SK-N-SH treated with all-trans-retinoic acid at 6 μM for 48 hours (cell line): ENCODE measurements at regions not wholly inside any gene's neighbourhood (a gene's known extent, or its start where the extent isn't known, plus 50 kb on each side); places are given as distances from the start of the nearest gene placed in this dataset.

Experiments used
- ATAC-seq: fragments of 200-7000 bp; cut with Tn5 transposase; 3 replicates; pipeline ENCODE4 v1.9.1; 2020; ENCODE audit warnings: mild to moderate bottlenecking, moderate library complexity
- ARNTL ChIP-seq: fragments of 450-650 bp; formaldehyde crosslinking; IDR thresholded peaks from 2 replicates; pipeline ENCODE4 v1.5.0; 2020; ENCODE audit warnings: low read depth, mild to moderate bottlenecking, moderate library complexity, borderline replicate concordance
- CREB5 ChIP-seq: fragments of 250-450 bp; sonication (Bioruptor Pico); IDR thresholded peaks from 2 replicates; pipeline ENCODE4 v1.5.1; 2020; ENCODE audit warnings: low read depth, mild to moderate bottlenecking, moderate library complexity
- CSRNP3 ChIP-seq: fragments of 250-450 bp; sonication (Bioruptor Pico); IDR thresholded peaks from 2 replicates; pipeline ENCODE4 v1.5.1; 2021; ENCODE audit warnings: mild to moderate bottlenecking, moderate library complexity
- ESRRG ChIP-seq: fragments of 250-450 bp; sonication (Bioruptor Pico); IDR thresholded peaks from 2 replicates; pipeline ENCODE4 v1.6.1; 2021; ENCODE audit warnings: mild to moderate bottlenecking
- ISL1 ChIP-seq: fragments of 250-450 bp; sonication (Bioruptor Pico); IDR thresholded peaks from 2 replicates; pipeline ENCODE4 v2.1.2; 2022; ENCODE audit warnings: mild to moderate bottlenecking, moderate library complexity
- OSR1 ChIP-seq: fragments of 250-450 bp; sonication (Bioruptor Pico); IDR thresholded peaks from 2 replicates; pipeline ENCODE4 v1.8.0; 2022; ENCODE audit warnings: moderate library complexity, mild to moderate bottlenecking, inconsistent platforms
- PATZ1 ChIP-seq: fragments of 250-450 bp; sonication (Bioruptor Pico); IDR thresholded peaks from 2 replicates; pipeline ENCODE4 v1.8.0; 2020; ENCODE audit warnings: mild to moderate bottlenecking, moderate library complexity, borderline replicate concordance
- POU6F1 ChIP-seq: fragments of 250-450 bp; sonication (Bioruptor Pico); IDR thresholded peaks from 2 replicates; pipeline ENCODE4 v1.8.0; 2021; ENCODE audit warnings: low read depth, mild to moderate bottlenecking, moderate library complexity, borderline replicate concordance
- PPARA ChIP-seq: fragments of 250-450 bp; sonication (Bioruptor Pico); IDR thresholded peaks from 2 replicates; pipeline ENCODE4 v1.5.0; 2020; ENCODE audit warnings: mild to moderate bottlenecking, borderline replicate concordance
- RARB ChIP-seq: fragments of 250-450 bp; sonication (Bioruptor Pico); IDR thresholded peaks from 2 replicates; pipeline ENCODE4 v1.8.0; 2021; ENCODE audit warnings: mild to moderate bottlenecking, moderate library complexity
- SNAI2 ChIP-seq: fragments of 250-450 bp; sonication (Bioruptor Pico); IDR thresholded peaks from 2 replicates; pipeline ENCODE4 v1.5.0; 2020; ENCODE audit warnings: mild to moderate bottlenecking, moderate library complexity
- TCF4 ChIP-seq: fragments of 250-450 bp; sonication (Bioruptor Pico); IDR thresholded peaks from 2 replicates; pipeline ENCODE4 v1.8.0; 2021; ENCODE audit warnings: mild to moderate bottlenecking, moderate library complexity, borderline replicate concordance
- TOX ChIP-seq: fragments of 250-450 bp; sonication (Bioruptor Pico); IDR thresholded peaks from 2 replicates; pipeline ENCODE4 v1.8.0; 2021; ENCODE audit warnings: mild to moderate bottlenecking, moderate library complexity, borderline replicate concordance
- TSHZ2 ChIP-seq: fragments of 250-450 bp; sonication (Bioruptor Pico); IDR thresholded peaks from 2 replicates; pipeline ENCODE4 v1.5.0; 2020; ENCODE audit warnings: mild to moderate bottlenecking, moderate library complexity
- ZC3H10 ChIP-seq: fragments of 250-450 bp; sonication (Bioruptor Pico); IDR thresholded peaks from 2 replicates; pipeline ENCODE4 v1.5.1; 2021; ENCODE audit warnings: mild to moderate bottlenecking, moderate library complexity
- ZFP3 ChIP-seq: fragments of 250-450 bp; sonication (Bioruptor Pico); IDR thresholded peaks from 2 replicates; pipeline ENCODE4 v1.5.0; 2020; ENCODE audit warnings: mild to moderate bottlenecking, moderate library complexity
- ZFP30 ChIP-seq: fragments of 450-650 bp; formaldehyde crosslinking; IDR thresholded peaks from 2 replicates; pipeline ENCODE4 v1.5.0; 2022; ENCODE audit warnings: mild to moderate bottlenecking, moderate library complexity
- ZNF565 ChIP-seq: fragments of 450-650 bp; formaldehyde crosslinking; conservative IDR thresholded peaks from 2 replicates; pipeline ENCODE4 v1.5.0; 2020; ENCODE audit warnings: low read depth, mild to moderate bottlenecking, moderate library complexity
- ZNF70 ChIP-seq: fragments of 450-650 bp; formaldehyde crosslinking; IDR thresholded peaks from 2 replicates; pipeline ENCODE4 v1.5.0; 2020; ENCODE audit warnings: mild to moderate bottlenecking, moderate library complexity
- ZNF8 ChIP-seq: fragments of 450-650 bp; formaldehyde crosslinking; IDR thresholded peaks from 2 replicates; pipeline ENCODE4 v1.5.0; 2020; ENCODE audit warnings: mild to moderate bottlenecking, moderate library complexity

- no peak for TF ChIP-seq OSR1
- TF ChIP-seq ZNF70 (CRISPR knock-in tag): no peak
- no peak for TF ChIP-seq ESRRG (CRISPR knock-in tag)
- TF ChIP-seq, all 23 proteins: peak for 0
Measured at GRCh38 chr15:81751816-81752545, 293.8 kb downstream of the MEX3B start.

GRCh38 chr15:81751256-81751655 is 294.6 kb downstream of the MEX3B start:
- no peak for ATAC-seq
- TF ChIP-seq ZFP3 (CRISPR knock-in tag) (no peak), POU6F1 (CRISPR knock-in tag) (no peak), PPARA (no peak)

More at GRCh38 chr15:81751816-81752545, 293.8 kb downstream of the MEX3B start:
- no peak for ATAC-seq

GRCh38 chr15:81749716-81750375 is 296.0 kb downstream of the MEX3B start:
- no peak for ATAC-seq
- TF ChIP-seq ESRRG (CRISPR knock-in tag) (no peak), ISL1 (no peak), ZNF8 (CRISPR knock-in tag) (no peak), CSRNP3 (CRISPR knock-in tag) (no peak), TCF4 (CRISPR knock-in tag) (no peak), ZNF565 (no peak), ZC3H10 (CRISPR knock-in tag) (no peak), ZFP30 (no peak)

GRCh38 chr15:81747482-81747881 is 298.3 kb downstream of the MEX3B start:
- no peak for ATAC-seq
- TF ChIP-seq PPARA (no peak), ARNTL (CRISPR knock-in tag) (no peak), PATZ1 (CRISPR knock-in tag) (no peak), ZNF8 (CRISPR knock-in tag) (no peak), ESRRG (CRISPR knock-in tag) (no peak), CREB5 (no peak), TCF4 (CRISPR knock-in tag) (no peak), ZNF70 (CRISPR knock-in tag) (no peak), SNAI2 (no peak), RARB (CRISPR knock-in tag) (no peak), ZFP3 (CRISPR knock-in tag) (no peak)

- no peak for ATAC-seq
- TF ChIP-seq TOX (CRISPR knock-in tag): no peak
- TF ChIP-seq ZC3H10 (CRISPR knock-in tag): no peak
- TF ChIP-seq ZNF70 (CRISPR knock-in tag): no peak
- no peak for TF ChIP-seq POU6F1 (CRISPR knock-in tag)
- TF ChIP-seq TCF4 (CRISPR knock-in tag): no peak
- no peak for TF ChIP-seq ISL1
- no peak for TF ChIP-seq ZFP3 (CRISPR knock-in tag)
- TF ChIP-seq TSHZ2 (CRISPR knock-in tag): no peak
- TF ChIP-seq PATZ1 (CRISPR knock-in tag): no peak
- no peak for TF ChIP-seq ARNTL (CRISPR knock-in tag)
Measured at GRCh38 chr15:81747026-81747425, 298.8 kb downstream of the MEX3B start.
